Lung microvascular endothelial cell (primary cell): ENCODE measurements at regions not wholly inside any gene's neighbourhood (a gene's known extent, or its start where the extent isn't known, plus 50 kb on each side); places are given as distances from the start of the nearest gene placed in this dataset.

Experiments used
- DNase-seq, 2 donors: peaks; one replicate each; pipeline versions ENCODE4 v3.0.0 to v3.0.0-alpha.2; 2010; ENCODE audit warnings: low read depth in 2 of 2

- DNase-seq = no peak
These were observed 256.2 kb downstream of the TAF11L14 start for GRCh38 chr5:17890501-17890900.

GRCh38 chr5:17891881-17892280 is 257.6 kb downstream of the TAF11L14 start:
- no peak for DNase-seq

- no peak for DNase-seq
These were observed 258.9 kb downstream of the TAF11L14 start for GRCh38 chr5:17893026-17893635.

DNA sequence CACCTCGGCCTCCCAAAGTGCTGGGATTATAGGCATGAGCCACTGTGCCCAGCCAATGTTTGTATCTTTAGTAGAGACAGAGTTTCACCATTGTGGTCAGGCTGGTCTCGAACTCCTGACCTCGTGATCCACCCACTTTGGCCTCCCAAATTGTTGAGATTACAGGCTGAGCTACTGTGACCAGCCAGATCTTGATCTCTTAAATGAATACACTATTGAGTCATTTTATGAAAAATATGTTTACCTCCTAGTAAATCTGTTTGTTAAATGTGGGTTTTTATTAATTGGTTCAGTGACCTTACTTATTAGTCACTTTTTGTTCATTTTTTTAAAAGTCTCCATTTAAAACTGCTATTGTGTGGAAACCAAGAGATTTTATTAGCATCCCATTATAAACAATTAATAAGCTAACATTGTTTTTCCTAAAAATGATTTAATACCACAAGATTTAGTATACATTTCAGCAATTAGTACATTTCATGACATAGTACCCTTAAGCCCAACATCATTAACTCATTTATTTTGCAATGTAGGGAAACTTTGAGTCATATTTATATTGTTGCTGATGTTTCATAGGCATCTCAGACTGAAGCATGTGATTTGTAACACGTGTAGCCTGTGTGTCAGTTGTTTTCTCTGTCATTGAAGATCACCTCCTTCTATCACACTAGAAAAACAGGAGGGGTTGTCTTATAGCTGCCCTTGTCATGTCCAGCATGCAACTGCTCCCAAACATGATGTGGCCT is 261.2 kb downstream of the TAF11L14 start:
- DNase-seq = no peak

- DNase-seq = no peak
These were observed 262.3 kb downstream of the TAF11L14 start for GRCh38 chr5:17896605-17897004.

DNA sequence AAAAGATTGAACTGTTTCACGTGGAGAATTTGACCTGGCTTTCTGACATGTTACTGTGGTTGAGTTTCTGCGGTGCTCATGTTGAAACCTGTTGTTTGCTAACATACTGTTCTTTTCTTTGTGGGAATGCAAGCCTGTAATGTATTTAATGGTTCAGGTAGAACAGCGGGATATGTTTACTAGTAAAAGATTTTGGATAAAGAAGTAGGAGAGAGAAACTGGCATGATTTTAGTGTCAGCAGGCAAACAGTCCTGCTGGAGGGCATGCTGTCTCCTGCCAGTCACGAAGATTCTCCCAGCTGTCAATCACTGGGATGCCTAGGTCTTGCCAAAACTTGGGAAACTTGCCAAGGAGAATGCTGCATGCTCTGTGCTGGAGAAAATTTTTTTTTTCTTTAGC is 263.5 kb downstream of the TAF11L14 start:
- DNase-seq = no peak

DNA sequence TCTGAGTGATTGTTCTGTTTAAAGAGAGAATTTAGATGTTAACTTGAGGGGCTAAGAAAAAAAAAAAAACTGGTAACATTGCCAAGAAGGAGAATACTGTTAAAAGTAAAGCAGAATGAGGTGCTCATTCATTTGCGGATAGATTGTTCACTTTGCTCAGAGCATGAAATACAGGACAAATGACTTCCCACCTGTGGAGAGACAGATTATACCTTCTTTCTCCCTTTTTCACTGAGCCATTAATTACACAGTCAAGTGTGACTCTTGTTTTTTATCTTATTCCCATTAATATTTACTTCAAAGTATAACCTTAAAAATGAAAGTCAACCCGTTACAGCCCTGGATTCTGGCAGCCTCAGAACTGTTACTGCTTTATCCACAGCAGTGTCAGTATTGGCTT is 264.5 kb downstream of the TAF11L14 start:
- no peak for DNase-seq

- no peak for DNase-seq
These were observed 272.8 kb downstream of the TAF11L14 start for GRCh38 chr5:17907094-17907493.

DNA sequence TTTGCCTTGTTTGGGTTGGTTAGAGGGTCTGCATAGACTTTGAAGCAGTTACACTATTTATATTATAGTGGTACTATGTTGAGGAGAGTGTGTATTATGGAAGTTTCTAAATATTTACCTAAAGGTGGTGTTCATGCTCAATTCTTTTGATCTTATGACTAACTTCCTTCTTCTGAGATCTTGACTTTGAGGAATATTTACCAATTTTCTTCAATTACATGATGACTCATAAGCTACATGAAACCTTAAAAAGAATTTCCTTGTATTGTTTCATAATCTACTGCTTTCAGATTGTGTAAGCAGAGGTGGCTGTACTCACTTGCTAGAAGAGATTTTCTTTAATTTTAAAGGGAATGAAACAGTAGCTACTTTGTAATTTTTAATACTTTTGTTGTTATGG is 276.1 kb downstream of the TAF11L14 start:
- DNase-seq = no peak

DNA sequence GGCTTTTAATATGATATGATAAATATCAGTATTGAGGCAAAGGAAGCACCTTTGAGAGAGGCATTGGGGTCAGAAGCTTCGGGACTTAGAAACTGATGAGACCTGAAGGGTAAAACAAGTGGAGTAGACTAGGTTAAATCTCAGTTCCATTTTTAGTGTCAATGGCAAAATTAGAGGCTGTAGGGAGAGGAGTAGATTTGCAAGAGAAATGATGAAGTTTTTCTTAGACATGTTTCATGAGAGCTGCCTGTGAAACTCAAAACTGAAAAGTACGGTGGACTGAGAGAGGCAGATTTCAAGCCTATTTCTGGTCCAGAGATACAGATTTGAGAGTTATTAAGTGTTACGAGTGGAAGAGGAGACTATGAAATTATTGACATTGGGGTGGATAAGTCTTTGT is 278.5 kb downstream of the TAF11L14 start:
- DNase-seq = no peak

DNA sequence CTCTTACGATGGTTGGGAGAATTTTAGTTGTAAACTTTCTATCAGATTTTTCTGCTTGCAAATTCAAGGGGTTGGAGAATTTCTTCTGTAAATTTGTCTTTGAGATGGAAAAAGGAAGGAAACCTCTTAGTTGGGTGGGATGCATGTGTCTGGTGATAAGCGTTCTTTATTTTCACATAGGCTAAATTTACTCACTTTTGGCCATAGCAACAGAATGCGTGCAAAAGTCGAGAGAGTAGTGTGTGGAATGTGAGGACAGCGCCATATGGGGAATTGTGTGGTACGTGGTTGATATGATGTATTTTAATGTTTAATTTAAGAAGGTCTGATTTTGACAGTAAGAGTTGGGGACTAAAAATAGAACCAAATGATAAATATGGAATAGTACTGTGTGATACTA is 282.2 kb downstream of the TAF11L14 start:
- no peak for DNase-seq

GRCh38 chr5:17917465-17917864 is 283.2 kb downstream of the TAF11L14 start:
- DNase-seq = no peak

GRCh38 chr5:17918373-17919104 is 284.3 kb downstream of the TAF11L14 start:
- no peak for DNase-seq

- no peak for DNase-seq
These were observed 291.0 kb downstream of the TAF11L14 start for GRCh38 chr5:17925276-17925675.

- DNase-seq = no peak
These were observed 294.3 kb downstream of the TAF11L14 start for GRCh38 chr5:17928581-17928981.

- no peak for DNase-seq
These were observed 294.9 kb downstream of the TAF11L14 start for GRCh38 chr5:17929171-17929570.

- DNase-seq = no peak
These were observed 296.1 kb downstream of the TAF11L14 start for GRCh38 chr5:17930346-17930745.

DNA sequence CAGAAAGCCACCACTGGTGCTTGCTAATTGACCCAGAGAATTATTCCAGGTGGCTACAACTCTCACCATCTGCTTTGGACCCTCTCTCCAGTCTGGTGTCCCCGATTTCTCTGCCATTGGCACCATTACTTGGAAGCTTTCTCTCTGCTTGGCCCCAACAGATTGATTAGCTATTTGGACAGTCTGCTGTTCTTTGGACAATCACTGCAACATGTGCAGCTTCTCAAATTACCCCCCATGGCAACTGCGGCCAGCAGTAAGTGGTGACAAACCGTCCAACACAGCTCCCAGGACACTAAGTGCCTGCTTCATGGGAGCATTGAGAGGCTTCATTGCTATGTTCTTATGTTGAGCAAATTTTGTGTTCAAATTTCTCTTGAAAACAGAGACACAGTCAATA is 309.8 kb downstream of the TAF11L14 start:
- no peak for DNase-seq

- DNase-seq = no peak
These were observed 312.8 kb downstream of the TAF11L14 start for GRCh38 chr5:17947029-17947428.

GRCh38 chr5:17951392-17952169 is 317.3 kb downstream of the TAF11L14 start:
- DNase-seq = no peak

DNA sequence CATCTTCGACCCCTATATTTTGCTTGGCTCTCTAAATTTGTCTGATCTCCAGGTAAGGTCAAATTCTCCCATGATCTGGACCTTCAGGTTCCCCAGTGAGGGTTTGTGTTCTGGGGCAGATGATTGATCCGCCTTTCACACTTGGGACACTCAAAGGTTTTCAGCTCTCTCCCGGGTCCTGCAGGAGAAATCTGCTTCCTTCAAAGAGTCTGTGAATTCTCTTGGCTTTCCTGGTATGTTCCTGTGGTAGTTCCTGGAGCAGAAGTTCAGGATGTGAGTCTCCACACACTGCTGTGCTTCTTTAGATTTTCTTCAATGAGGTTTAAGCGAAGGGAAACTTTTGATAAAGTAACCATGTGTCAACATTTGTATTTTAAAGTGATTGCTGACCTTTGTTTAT is 318.0 kb downstream of the TAF11L14 start:
- no peak for DNase-seq

DNA sequence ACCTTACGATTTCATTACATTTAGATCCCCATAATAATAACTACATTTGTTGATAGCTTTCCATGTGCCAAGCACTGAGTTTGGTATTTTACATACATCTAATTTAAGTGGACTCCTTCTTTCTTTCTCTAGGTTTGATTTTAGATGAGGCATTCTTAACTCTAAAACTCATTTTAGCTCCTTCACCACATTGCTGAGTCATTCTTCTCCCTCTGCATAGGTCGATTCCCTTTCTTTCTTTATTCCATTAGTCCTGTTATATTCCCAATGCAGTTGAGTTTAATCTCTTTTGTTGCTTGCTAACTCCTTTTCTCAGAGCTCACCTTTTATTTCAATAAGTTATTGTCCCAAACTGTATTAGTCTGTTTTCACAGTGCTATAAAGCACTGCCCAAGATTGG is 329.8 kb downstream of the TAF11L14 start:
- no peak for DNase-seq
